SW480 (cell line): ENCODE measurements at regions not wholly inside any gene's neighbourhood (a gene's known extent, or its start where the extent isn't known, plus 50 kb on each side); places are given as distances from the start of the nearest gene placed in this dataset.

Experiments used
- DNase-seq: peaks from one replicate; pipeline ENCODE4 v3.0.0-alpha.2; 2016; ENCODE audit warnings: low spot score

DNA sequence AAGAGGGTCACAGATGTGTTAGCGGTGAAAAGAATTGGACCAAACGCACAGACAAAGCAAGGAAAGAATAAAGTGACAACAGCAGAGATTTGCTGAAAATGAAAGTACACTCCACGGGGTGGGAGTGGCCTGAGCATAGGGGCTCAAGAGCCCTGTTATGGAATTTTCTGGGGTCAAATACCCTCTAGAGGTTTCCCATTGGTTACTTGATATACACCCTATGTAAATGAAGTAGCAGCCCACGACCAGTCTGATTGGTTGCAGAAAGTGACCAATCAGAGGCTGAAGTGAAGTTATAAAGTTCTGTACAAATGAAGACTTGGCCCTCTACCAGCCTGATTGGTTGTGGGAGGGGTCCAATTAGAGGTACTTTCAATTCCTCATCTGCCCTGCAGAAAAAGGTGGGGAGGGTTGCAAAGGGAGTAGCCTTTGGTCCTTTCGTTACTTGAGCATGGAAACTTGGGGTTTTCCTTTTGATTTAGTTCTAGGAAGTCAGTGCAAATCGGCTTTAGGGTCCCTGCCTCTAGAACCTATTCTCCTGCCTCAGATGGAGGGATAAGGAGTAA is 125.6 kb upstream of the PRPS1L1 start:
- no peak for DNase-seq

DNA sequence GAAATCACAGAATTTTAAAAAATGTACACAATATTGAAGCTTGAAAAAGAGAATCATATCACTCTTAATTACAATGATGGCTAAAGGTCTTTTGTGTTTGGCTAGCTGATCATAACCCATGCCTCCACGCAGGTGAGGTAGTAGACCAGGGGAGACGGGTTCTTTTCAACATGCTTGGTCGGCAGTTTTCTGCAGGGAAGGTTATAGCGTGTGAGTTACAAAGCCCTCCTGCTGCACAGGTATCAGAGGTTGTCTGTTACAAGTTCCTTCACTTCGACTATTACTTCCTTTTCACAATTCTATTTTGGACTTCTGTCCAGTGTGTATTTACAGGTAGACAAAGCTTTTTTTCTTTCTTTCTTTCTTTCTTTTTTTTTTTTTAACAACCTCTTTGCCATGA is 127.1 kb upstream of the PRPS1L1 start:
- no peak for DNase-seq

DNA sequence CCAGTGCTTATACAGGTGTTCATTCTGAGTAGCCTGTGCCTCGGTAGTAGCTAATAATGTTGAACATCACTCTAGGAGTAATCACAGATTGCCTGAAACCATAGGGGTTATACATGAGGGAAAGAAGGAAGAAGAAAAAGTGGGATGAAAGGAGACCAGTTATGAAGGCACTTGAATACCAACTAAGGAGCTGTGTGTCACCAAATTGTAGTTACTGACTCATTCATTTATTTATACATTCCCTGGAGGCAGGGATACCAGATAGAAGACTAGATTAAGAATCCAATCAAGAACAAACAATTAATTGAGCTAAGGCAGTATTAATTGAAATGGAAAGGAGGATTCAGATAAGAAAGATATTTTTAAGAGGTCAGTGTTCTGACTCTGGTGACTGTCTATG is 129.6 kb upstream of the PRPS1L1 start:
- DNase-seq, result no peak

DNA sequence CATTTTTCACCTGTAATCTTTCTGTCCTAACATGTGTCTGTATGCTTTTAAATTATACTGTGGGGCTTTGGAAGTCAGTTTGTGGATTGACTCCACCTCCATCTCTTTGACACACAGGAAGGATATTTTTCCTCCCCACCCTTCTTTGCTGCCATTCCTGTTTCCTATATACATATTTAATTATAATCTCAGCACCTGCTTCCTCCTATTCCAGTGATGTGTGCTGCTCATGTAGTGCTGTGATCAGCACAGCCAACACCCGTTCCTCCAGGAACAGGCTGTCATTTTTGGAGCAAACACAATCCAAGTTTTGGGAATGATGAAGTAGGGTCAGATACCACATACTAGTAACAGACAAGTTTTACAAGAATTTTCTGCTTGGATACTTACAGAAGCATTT is 135.0 kb upstream of the PRPS1L1 start:
- no peak for DNase-seq

DNA sequence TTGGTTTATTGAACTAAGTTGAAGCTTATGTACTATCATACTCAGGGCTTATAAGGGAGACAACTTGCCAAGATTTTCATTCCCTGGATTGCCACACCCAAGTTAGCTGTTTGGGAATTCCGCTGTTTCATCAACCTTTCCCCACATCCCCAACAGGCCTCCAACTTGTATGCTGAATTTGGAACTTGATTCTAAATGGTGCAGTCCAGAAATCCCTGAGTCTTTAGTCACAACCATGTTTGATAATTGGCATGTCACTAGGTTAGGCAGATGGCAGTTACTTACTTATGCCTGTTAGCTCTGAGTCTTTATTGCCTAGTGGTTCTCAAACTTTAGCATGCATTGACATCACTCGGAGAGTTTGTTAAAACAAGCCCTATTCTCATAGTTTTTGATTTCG is 135.4 kb upstream of the PRPS1L1 start:
- no peak for DNase-seq

DNA sequence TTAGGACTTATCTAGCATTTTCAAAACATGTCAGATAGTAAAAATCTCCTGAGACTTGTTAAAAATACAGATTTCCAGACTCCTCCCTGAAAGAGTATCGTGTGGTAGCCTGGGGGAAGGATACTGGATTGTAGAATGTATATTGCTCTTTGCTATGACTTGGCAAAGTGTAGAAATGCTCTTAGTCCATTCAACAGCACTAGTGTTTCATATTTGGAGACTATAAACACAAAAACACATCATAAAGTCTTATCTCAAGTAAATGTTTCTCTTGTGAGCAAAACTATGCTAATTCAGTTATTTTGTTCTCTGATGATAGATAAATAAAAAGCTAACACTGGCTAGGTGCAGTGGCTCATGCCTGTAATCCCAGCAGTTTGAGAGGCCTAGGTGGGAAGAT is 137.5 kb upstream of the PRPS1L1 start:
- no peak for DNase-seq

DNA sequence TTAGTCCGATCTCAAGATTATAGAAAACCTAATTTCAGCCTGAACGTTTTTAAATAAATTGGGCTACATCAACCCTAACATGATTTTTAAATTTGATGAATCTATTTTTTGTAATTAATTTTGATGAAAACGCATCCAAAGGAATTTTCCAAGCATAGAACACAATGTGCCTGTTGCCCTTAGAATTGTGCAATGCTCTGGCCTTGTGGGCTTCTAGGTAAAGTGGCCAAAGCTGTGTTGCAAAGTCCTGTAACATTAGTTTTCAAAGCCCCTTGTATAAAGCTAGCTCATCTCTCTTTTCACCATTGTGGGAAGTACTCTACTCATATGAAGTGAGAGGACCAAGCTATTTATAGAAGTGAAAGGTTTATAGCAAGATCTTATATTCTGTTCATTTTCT is 138.4 kb upstream of the PRPS1L1 start:
- DNase-seq, result no peak

DNA sequence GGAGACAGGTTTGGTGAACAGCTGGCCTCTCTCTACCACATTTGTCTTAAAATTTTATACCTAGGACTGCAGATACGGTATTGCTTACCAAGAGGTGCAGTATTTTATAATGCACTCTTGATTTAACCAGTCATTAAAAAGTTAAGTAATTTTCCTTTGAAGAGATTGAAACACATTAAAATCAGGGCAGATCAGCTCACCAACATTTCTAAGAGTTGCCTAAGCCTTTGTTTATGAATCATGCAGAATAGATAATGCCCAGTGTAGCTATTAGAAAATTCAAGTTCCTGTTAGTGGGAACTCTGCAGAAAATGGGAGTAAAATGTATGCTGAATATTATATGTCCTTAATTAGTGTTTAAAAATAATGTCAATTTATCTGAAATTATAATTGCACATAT is 140.2 kb upstream of the PRPS1L1 start:
- no peak for DNase-seq

DNA sequence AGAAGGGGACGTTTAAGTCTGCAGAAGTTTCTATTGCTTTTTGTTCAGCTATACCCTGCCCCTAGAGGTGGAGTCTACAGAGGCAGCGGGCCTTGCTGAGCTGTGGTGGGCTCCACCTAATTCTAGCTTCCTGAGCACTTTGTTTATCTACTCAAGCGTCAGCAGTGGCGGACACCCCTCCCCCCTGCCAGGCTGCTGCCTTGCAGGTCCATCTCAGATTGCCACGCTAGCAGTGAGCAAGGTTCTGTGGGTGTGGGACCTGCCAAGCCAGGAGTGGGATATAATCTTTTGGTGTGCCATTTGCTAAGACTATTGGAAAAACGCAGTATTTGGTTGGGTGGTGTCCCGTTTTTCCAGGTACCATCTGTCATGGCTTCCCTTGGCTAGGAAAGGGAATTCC is 147.3 kb upstream of the PRPS1L1 start:
- no peak for DNase-seq

DNA sequence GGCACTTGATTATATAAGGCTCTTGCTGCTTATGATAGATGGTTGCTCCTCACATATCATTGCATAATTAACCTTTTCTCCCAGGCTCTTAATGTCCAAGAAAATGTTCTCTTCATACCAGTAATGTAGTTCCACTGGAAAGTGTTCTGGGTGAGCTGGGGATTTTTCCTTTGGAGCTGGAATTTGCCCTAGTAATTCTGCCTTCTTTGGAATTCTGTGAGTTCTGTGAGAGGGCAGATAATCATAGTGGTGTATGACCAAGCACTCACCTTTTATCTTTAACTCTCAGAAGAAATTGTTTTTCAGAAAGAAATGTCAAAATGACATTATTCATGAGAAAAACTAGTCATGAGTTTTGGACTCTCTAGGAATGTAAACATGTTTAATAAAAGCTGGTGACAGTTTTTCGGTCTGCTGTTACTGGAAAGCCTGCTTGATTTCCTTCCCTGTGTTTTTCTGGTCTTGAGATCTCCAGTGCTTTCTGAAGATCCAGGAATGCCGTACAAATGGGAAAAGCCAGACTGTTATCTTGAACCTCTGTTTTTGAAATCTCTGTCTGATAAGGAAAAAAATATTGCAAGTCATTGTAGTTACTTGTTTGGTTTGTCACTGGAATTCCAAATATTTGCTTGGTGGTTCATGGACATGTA is 148.3 kb upstream of the PRPS1L1 start:
- DNase-seq, result no peak

DNA sequence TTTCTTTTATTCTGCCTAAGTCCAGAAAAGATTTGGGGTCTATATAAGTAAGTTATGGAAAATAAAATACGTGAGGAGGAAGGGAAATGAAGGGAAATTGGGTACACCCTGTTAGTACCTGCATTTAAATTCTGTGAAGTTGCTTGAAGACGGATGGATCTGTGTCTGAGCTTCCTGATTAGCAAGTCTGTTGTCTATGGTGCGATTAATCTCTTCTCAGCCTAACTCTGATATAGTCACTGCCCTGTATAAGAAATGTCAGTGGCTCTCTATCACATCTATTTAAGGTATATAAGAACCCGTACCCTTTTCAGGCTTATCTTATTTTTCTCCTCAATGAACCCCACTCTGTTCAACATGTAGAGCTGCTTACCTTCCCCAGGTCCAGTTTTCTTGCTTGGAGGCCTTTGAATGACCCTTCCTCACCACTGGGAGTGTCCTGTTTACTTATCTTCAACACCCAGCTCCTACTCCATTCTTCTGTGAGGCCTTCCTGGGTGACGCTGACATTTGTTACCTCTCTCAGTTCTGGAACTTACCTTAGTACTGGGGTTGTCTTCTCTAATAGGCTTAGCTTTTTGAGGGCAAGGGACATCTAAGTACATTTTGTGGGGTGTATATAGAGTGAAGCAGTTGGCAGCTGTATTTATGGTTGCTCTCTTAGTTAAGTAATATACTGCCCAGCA is 149.6 kb upstream of the PRPS1L1 start:
- no peak for DNase-seq

DNA sequence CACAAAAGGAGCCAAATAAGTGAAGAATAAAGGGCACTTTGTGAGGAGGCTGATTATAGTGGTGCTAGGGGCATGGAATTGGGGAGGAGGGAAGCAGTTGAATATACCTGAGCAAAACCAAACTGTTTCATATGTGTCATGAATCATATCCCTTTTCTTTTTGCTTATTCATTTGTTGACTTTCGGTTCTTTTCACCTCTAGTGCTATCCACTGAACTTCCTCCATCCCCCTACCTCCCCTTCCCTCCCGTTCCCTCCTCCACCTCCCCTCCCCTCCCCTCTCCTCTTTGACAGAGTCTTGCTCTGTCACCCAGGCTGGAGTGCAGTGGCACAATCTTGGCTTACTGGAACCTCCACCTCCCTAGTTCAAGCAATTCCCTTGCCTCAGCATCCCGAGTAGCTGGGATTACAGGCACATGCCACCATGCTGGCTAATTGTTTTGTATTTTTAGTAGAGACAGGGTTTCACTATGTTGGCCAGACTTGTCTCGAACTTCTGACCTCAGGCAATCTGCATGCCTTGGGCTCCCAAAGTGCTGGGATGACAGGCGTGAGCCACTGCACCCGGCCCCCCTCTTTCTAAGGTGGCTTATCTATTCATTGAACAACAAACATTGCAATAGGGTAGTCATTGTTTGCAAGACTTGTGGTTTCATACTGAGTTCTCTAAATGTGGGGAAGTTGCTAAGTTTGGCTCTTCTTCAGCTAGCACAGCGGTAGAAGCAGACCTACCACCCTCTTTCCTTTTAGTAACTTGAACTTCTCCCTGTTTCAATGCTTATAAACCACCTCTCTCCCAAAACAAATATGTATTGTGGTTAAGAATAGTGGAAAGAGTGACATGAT is 150.4 kb upstream of the PRPS1L1 start:
- DNase-seq, result no peak

DNA sequence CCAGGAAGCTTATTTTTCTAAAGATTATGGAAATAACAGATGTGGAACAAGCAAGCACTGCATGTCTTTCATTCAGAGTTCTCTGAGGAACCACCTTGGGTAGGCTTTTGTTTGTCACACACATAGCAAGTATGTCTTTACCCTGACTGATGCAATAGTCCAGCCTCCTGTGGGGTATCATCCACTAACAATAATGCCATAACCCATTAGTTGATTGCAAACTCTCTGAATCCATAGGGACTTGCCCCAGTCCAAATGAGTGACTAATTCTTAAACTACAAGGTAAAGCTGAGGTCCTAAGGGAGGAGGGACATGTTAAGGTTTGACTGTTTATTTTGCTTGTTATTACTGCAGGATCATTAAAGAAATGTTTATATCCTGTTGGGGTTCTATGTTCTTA is 151.4 kb upstream of the PRPS1L1 start:
- no peak for DNase-seq

DNA sequence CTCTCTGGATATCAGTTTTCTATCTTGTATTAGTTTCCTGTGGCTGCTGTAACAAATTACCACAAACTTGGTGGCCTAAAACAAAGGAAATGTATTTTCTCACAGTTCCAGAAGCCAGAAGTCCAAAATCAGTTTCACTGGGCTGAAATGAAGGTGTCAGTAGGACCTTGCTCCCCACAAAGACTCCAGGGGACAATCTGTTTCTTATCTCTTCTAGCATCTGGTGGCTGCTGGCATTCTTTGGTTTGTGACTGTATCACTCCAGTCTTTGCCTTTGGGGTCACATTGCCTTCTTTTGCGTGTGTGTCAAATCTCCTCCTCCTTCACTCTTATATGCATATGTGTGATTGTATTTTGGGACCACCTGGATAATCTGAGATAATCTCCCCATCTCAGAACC is 153.0 kb upstream of the PRPS1L1 start:
- DNase-seq, result no peak

DNA sequence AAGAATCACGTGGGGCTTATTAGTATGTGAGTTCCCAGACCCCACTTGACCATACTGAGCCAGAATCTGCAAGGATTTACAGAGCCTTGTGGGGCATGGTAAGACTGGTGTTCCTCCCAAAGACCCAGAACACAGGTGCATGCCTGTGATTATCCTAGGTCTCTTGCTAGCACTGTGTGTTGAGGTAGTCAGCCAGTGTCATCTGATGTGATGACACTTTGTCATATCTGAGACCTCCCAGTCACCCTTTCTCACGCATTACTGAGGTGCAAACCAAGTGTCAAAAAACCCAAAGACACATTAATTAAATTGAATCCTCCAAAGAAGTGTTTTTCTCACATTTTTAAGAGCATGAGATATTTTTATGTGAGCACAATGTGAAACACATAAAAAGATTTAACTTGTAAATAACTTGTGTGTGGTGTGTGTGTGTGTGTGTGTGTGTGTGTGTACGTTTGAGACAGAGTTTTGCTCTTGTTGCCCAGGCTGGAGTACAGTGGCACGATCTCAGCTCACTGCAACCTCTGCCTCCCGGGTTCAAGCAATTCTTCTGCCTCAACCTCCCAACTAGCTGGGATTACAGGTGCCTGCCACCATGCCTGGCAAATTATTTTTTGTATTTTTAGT is 162.0 kb upstream of the PRPS1L1 start:
- DNase-seq, result no peak

DNA sequence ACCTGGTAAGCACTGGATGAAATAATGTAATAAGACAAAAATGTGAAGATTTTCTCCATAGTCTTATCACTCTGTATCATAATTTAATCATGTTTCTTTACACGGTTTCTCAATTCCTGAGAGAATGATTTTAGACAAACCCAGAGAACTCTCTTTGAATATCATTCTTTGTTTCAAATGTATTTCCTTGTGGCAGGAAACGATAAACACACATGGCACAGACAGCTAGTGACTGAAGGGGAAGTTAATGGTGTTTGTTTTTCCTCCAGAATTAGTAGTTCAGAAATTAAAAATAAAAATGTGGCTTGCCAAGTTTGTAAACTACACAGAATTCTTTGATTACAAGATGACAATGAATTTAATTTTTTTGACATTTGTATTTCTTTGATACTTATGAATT is 163.7 kb upstream of the PRPS1L1 start:
- DNase-seq, result no peak

DNA sequence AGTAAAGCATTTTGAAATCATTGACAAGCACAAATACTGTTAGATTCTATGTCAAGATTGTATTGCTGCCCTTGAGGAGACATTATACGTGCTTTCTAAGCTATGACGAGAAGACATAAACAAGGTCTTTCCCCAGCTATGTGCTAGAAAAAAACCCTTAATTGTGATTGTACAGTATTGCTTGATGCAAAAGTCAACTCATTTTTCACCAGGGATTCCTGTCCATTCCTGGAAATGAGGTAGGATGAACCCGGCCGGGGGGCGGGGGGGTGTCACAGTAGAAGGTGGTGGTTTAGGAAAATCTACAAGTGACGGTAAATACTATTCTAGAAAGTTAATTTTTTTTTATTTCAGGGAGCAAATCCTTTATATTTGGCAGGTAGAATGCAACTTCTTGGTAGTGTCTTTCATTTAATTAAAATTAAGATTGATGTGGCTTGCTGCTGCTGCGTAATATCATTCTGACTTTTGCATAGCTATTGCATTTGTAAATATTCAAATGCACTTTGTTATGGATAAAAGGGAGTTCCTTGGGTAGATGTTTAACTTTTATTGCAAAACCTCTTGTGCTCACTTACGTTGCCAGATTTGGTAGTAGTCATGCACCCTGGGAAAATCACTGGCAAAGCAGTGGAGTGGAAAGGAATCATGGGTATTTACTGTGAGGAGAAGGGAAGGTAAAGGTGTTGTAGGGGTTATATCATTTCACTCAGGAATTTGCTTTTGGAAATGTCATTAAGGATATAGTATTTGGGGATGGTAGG is 164.4 kb upstream of the PRPS1L1 start:
- DNase-seq, result no peak

DNA sequence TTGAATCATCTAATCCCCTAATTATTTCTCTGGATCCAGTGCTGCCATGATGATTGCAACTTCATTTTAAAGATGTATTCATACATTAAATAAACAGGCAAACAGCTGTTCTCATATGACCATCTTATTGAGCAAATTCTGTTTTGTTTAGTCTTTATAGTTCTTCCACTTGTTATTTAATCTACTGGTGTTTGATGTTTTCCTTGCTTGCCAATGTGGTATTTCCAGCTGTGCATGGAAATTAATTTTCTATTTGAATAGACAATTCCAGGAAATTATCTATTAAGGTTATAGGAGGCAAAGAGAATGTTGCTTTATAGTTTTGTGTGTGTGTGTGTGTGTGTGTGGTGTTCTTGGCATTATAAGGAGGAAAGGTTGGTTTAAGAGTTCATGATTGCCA is 167.0 kb upstream of the PRPS1L1 start:
- DNase-seq, result no peak

DNA sequence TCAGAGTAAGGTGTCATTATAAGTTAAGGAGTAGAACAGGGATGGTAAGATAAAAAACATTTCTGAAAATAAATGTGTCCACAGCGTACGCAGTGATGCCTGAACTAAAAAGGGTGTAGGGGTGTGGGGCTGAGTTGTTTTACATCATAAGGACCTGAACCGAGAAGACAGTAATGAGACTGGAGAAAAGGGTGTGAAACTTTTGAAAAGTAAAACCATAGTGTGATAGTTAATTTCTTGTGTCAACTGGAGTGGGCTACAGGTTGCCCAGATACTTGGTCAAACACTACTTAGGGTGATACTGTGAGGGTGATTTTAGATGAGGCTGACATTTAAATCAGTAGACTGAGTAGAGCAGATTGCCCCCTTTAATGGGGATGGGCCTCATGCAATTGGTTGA is 169.0 kb upstream of the PRPS1L1 start:
- no peak for DNase-seq

DNA sequence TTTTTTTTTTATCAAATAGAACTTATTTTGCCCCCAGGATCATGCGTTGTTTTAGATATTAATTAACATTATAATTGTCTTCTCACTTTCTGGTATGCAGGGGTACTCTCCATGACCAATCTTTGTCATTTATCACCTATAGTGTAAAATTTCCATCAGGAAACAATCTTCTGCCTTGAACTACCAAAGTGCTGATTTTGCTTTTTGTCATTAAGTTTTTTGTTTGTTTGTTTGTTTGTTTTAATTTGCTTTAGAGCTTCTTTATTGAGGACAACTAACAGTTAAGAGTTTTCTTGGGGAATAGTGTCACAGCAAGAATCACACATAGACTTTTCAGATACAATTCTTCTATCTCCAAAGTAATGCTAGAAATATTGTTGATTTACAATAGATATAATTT is 171.2 kb upstream of the PRPS1L1 start:
- DNase-seq, result no peak

DNA sequence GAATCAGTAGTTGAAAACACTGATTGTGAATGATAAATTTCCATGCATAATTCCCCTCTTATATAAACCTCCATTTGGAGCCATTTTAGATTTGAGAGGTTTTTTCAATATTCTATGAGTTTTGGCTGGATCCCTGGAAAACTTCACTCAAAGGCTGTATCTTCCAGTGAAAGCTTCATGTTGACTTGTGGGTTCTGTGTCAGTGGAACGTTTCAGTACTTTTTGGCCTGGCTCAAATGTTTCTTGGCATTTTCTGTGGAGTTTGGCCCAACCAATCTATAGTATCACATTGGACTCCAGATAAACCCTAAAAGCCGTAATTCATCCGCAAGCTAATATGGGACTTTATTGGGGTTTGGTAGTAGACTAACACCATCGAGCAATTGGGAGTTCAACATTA is 172.6 kb upstream of the PRPS1L1 start:
- no peak for DNase-seq

DNA sequence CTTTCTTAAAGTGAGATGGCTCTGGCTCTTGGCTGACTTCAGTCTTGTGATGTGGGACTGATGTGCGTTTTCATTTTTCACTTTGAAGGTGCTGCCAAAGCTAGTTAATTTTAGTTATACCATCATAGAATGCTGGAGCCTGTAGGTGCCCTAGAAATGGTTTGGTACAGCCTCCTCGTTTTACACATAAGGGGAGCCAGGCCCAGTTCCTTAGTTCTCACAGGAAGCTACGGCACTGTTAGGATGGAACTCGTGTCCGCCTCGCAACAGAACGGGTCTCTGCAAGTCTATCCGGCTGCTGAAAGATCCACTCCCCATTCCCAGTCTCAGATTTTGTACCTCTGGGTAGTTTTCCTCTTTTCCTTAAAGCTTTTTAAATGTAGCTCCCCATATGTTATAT is 173.2 kb upstream of the PRPS1L1 start:
- DNase-seq, result no peak
